Mesenteric fat pad (tissue), 1 donor: ENCODE measurements at regions not wholly inside any gene's neighbourhood (a gene's known extent, or its start where the extent isn't known, plus 50 kb on each side); places are given as distances from the start of the nearest gene placed in this dataset.
"Not testable (repeated sequence)": the region's sequence is repeated elsewhere in the genome, so short reads cannot be mapped to it uniquely, and the experiment has no call there.

ENCODE experiments used
- DNase-seq: peaks from one replicate; pipeline ENCODE4 v3.0.0-alpha.2; 2020; ENCODE audit warnings: low spot score
- donor health status: DM: yes; HTN: yes; CAD: no.

GRCh38 chr1:239977416-239977815 lies 114.3 kb upstream of the FMN2 start:
- DNase-seq, result no peak

DNA sequence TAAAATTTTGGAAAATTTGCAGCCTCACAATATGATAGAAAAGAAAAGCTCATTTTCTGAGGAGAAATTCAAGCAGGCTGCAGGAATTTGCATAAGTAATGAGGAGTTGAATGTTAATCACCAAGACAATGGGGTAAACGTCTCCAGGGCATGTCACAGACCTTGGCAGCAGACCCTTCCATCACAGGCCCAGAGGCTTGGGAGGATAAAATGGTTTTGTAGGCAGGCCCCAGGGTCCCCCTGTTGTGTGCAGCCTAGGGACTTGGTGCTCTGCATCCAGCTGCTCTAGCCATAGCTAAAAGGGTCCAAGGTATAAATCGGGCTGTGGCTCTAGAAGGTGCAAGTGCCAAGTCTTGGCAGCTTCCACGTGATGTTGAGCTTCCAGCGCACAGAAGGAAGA lies 112.2 kb upstream of the FMN2 start:
- DNase-seq, result no peak

- DNase-seq, result no peak
Measured at GRCh38 chr1:239982762-239983161, 108.9 kb upstream of the FMN2 start.

DNA sequence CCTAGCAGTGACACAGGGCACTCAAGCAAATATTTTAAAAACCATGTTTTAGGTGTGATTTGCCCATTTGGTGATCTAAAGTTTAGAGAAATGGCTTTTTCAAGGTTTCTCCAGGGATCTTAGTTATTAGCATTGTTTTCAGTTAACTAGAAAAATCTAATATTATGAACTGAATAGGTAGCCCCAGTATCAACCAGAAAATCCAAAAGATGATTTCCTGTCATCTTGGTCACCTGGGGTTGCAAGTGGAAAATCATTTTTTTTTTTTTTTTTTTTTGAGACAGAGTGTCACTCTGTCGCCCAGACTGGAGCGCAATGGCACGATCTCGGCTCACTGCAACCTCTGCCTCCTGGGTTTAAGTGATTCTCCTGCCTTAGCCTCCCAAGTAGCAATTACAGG lies 106.6 kb upstream of the FMN2 start:
- no peak for DNase-seq

GRCh38 chr1:239987103-239987745 lies 104.5 kb upstream of the FMN2 start:
- no peak for DNase-seq

GRCh38 chr1:239989990-239990389 lies 101.7 kb upstream of the FMN2 start:
- DNase-seq, result no peak

DNA sequence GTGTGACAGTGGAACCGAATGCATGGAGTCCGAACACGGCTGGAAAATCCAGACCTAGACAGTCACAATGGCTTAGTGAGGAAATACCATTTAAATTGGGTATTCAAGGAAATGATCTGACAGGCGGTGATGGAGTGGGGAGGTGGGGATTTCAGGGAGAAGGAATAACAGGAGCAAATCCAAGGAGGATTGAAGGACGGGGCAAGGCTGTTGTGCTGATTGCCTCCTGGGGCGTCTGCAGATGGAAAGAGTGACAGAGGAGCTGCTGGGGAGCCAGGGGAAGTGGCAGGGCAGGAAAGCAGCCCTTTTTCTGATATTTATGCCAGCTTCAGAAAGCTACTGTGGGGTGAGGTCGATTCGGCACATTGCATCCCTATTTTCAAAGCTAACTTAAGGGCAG lies 99.1 kb upstream of the FMN2 start:
- not testable (repeated sequence) for DNase-seq

GRCh38 chr1:239993366-239993765 lies 98.3 kb upstream of the FMN2 start:
- no peak for DNase-seq

DNA sequence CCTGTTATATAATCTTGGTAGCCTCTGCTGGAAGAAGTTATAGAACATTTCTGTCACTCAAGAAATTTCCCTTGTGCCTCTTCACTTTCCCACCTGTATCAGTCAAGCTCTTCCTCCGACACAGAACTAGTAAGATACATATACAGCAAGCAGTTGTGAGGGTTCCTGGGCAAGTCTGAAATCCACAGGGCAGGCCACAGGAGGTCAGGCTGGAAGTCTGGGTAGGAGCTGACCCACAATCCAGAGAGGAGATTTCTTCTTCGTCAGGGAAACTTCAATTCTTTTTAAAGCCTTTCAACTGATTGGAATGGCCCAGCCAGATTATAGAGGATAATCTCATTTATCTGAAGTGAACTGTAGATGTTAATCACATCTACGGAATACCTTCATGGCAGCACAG lies 96.4 kb upstream of the FMN2 start:
- no peak for DNase-seq

DNA sequence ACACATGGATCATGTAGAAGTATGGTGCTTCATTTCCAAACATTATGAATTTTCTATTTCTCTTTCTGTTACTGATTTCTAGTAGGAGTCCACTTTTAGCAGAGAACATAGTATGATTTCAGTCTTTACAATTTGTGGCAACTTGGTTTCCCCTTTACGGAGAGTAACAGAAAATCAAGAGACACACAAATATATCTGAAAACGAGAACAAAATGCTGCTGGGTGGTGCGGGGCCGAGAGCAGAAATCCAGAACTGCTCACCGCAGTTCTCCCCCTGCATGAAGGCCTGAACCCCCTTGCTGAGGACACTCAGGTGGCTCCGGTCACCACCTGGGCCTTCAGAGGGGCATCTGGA lies 94.5 kb upstream of the FMN2 start:
- DNase-seq, result no peak

- no peak for DNase-seq
Measured at GRCh38 chr1:239997515-239998311, 94.0 kb upstream of the FMN2 start.

GRCh38 chr1:239998312-239998649 lies 93.4 kb upstream of the FMN2 start:
- DNase-seq, result no peak

DNA sequence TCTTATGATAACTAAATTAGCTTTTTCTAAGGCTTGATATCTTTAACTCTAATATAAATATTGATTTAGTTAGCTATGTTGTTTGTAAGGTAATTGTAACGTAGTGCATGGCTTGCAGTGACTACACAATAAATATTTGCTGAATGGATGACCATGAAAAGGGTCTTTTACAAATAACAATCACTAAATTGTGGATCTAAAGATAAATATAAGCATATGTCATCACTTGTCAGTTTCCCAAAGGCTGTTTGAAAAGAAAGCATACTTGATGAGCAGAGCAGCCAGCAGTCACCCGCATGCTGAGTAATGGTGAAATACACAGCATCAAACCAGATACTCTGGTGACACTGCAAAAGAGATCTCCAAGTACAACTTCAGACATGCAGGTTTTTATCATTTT lies 92.5 kb upstream of the FMN2 start:
- no peak for DNase-seq

DNA sequence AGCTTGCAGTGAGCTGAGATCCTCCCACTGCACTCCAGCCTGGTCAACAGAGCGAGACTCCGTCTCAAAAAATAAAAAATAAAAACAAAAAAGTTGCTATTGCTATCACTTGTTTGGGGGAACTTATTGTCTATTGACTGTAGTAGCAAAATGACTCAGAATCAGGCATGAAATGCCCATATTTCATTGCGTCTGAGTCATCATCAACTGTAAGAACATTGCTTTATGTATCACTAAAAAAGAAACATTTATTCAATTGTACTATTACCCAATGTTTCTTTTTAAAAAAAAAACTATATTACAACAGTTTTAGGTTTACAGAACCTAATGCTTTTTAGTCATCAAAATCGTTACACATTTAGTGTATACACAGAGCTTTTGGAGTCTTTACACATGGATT lies 91.0 kb upstream of the FMN2 start:
- no peak for DNase-seq

DNA sequence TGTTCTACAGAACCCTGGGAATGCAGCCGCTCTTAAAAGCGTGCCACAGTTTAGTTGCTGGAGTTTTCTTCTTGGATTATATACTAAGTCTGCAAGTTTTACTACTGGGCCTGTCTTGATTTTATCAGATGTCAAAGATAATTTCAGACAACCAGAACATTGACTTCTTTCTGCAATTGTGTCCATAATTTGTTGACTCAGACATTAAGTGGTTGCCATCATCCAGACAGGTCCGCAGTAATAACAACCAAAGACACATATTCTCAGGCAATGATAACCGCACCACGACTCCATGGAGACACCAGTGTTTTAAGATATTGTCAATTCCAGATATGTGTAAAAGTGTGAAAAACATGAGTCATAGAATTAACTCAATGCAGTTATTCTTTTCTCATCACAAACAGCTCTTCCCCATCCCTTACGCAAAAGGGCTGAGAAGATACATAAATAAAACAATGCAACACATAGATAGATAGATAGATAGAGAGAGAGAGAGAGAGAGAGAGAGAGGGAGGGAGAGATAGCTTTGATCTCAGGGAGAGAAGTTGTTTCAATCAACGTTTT lies 90.4 kb upstream of the FMN2 start:
- no peak for DNase-seq

DNA sequence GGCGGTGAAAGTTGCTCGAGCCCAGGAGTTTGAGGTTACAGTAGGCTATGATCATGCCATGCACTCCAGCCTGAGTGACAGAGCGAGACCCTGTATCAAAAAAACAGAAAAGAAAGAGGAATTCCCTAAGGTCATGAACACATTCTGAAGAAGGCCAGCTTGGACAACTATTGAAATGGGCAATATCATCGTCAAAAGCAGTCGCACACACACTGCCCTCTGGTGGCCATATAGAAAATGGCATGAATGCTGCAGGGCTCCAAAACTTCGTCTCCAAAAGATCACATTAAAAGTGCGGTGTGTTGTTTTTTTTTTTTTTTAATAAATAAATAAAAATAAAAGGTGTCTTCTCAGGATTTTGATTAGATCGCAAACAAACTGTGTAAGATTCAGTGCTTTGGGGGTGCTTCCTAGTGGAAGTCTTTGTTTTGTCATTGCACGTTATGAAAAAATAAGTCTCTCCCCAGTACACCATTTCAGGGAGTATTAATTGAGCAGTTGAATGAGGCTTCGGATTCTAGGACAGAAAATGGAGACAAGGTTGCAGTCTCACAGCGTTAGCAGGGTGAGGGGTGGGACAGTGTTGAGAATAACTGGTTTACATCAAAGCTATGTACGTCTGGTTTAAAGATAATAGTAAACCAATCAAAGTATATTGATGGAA lies 87.5 kb upstream of the FMN2 start:
- no peak for DNase-seq

- no peak for DNase-seq
Measured at GRCh38 chr1:240005997-240006650, 85.6 kb upstream of the FMN2 start.

- no peak for DNase-seq
Measured at GRCh38 chr1:240008298-240008697, 83.4 kb upstream of the FMN2 start.

DNA sequence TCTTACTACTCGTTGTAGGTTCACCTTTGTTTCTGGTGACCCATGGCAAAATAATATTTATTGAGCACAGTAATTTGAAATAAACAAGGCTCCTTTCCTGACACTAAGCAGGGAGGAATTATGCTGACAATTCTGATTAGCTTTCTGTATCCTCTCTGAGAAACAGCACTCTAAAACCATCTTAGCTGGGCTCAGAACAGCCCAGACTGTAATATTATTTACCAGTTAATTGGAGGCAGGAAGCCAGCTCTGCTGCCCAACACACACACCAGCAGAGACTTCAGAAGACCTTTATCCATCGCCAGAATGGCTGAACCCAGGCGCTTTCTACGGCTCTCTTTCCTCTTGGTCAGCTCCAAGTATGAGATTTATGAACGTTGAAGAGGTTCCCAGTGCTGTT lies 77.6 kb upstream of the FMN2 start:
- no peak for DNase-seq

GRCh38 chr1:240018617-240019016 lies 73.1 kb upstream of the FMN2 start:
- DNase-seq, result no peak

DNA sequence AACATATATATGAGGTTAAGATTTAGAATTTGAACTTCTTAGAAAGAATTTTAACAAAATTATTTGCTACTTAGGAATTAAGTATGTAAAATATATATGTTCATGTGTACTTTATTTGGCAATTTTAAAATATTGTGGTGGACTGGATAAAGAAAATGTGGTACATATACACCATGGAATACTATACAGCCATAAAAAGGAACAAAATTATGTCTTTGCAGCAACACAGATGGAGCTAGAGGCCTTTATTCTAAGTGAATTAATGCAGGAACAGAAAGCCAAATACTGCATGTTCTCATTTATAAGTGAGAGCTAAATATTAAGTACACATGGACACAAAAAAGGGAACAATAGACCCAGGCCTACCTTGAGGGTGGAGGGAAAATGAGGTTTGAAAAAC lies 72.2 kb upstream of the FMN2 start:
- DNase-seq, result no peak

- DNase-seq, result no peak
Measured at GRCh38 chr1:240020871-240021270, 70.8 kb upstream of the FMN2 start.
